ENCODE measurements at regions not wholly inside any gene's neighbourhood (a gene's known extent, or its start where the extent isn't known, plus 50 kb on each side); places are given as distances from the start of the nearest gene placed in this dataset.

- no peak for TF ChIP-seq SIN3A (IDR thresholded peaks at IDR 0.05; ENCODE audit: borderline replicate concordance, insufficient read depth, low read length)
- no peak for TF ChIP-seq POLR2AphosphoS5 (IDR thresholded peaks at IDR 0.05; ENCODE audit: low read depth, low read length)
These were observed 121.6 kb downstream of the OGFRL1 start for GRCh38 chr6:71410164-71410566.

Measured in PFSK-1 (cell line).